Type B pancreatic cell (in vitro differentiated cells): ENCODE measurements at regions not wholly inside any gene's neighbourhood (a gene's known extent, or its start where the extent isn't known, plus 50 kb on each side); places are given as distances from the start of the nearest gene placed in this dataset.
A peak's percentile ranks its signal among the peaks of the same experiment; 100 is the strongest.

ENCODE experiments used
- DNase-seq: peaks from one replicate; pipeline ENCODE4 v3.0.0; 2021; ENCODE audit warnings: mixed read lengths; ENCODE audit not compliant: unreplicated experiment; ENCODE audit errors: extremely low spot score
- H3K27ac Mint-ChIP-seq: 2 replicates; pipeline ENCODE4 v1.8.0; 2021; ENCODE audit warnings: mild to moderate bottlenecking, mixed read lengths
- H3K27me3 Mint-ChIP-seq: 2 replicates; pipeline ENCODE4 v1.8.0; 2021; ENCODE audit warnings: mixed read lengths
- H3K36me3 Mint-ChIP-seq: 2 replicates; pipeline ENCODE4 v1.8.0; 2021; ENCODE audit warnings: mixed read lengths
- H3K4me1 Mint-ChIP-seq: one replicate; pipeline ENCODE4 v1.8.0; 2021; ENCODE audit warnings: mixed read lengths; ENCODE audit not compliant: unreplicated experiment
- H3K4me3 Mint-ChIP-seq: 2 replicates; pipeline ENCODE4 v1.8.0; 2021; ENCODE audit warnings: mild to moderate bottlenecking, mixed read lengths
- H3K9me3 Mint-ChIP-seq: 2 replicates; pipeline ENCODE4 v1.8.0; 2021; ENCODE audit warnings: mixed read lengths
- TF ChIP-seq, protein P1 (sequence below): fragments of 200-600 bp; sonication (generic); conservative IDR thresholded peaks from 2 replicates; pipeline ENCODE4 v1.5.0; 2021; ENCODE audit warnings: antibody characterized with exemption, mild to moderate bottlenecking

DNA sequence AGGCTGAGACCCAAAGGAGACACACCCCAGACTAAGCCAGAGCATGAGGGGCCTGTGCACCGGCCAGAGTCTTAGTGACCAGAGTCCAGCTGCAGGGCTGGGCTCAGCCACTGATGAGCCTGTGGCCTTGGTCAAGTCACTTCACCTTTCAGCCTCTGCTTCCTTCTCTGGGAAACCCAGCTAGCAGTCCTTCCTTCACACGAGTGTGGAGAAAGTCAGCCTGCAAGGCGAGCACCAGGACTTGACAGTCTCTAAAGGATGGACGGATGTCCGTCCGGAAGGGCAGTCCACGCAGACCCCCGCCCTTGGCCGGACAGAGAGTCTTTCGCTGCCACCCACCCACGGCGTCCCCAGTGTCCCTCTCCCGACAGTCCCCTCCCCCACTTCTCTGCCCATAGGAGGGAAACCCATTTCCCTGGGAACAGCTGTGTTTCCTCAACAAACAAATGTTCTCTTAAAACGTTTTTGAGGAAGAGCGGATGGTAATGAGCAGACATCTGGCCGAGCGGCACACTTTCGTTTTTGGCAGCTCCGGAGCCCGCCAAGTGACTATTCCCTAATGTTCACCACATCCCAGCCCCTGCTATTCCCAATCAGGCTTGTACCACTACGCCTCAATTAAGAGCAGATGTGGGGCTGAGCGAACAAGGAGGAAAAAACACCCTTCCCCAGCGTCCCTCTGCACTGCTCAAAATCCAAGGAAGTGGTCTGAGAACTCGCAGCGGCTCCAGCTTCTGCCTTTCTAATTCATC lies 129.1 kb upstream of the SMAD3 start:
- DNase-seq, result no peak
- H3K4me3 Mint-ChIP-seq, result peak overlapping the region; percentile 68
- peak overlapping the region; percentile 20 for H3K27ac Mint-ChIP-seq
- H3K27me3 Mint-ChIP-seq, result peaks cover 4% of the 10 kb centered on the region
- no peaks in the 10 kb centered on the region for H3K36me3 Mint-ChIP-seq
- peaks cover 6% of the 10 kb centered on the region for H3K9me3 Mint-ChIP-seq
- peaks cover 25% of the 10 kb centered on the region for H3K4me1 Mint-ChIP-seq
- TF ChIP-seq, protein P1, sequence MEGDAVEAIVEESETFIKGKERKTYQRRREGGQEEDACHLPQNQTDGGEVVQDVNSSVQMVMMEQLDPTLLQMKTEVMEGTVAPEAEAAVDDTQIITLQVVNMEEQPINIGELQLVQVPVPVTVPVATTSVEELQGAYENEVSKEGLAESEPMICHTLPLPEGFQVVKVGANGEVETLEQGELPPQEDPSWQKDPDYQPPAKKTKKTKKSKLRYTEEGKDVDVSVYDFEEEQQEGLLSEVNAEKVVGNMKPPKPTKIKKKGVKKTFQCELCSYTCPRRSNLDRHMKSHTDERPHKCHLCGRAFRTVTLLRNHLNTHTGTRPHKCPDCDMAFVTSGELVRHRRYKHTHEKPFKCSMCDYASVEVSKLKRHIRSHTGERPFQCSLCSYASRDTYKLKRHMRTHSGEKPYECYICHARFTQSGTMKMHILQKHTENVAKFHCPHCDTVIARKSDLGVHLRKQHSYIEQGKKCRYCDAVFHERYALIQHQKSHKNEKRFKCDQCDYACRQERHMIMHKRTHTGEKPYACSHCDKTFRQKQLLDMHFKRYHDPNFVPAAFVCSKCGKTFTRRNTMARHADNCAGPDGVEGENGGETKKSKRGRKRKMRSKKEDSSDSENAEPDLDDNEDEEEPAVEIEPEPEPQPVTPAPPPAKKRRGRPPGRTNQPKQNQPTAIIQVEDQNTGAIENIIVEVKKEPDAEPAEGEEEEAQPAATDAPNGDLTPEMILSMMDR, result no peak

DNA sequence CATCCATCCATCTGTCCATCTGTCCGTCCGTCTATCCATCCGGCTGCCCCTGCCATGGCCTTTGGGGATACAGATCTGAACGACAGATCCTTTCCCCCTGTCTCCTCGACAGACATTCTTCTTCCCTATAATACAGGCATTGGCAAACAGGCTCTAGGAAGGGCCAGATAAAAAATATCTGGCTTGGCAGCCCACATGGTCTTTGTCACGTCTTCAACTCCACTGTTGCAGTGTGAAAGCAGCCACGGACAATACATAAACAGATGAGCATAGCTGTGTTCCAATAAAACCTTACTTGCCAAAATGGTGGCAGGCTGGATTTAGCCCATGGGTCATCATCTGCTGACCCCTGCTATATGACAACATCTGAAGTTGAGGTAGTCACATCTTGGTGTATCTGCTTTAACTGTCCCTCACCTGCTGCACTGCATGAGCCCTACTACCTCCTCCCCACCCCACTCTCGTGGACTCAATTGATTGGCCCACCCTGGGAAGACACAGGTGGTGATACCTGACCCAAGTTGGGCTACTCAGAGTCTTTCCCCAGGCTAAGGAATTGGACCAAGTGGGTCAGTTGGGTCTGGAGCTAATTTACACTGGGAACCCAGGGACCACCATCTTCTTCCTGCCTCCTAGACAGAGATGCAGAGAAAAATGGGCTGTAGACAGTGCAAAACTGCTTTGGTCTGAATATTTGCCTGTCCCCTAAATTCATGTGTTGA lies 128.4 kb upstream of the SMAD3 start:
- TF ChIP-seq, protein P1, result no peak
- peak overlapping the region; percentile 20 for H3K27ac Mint-ChIP-seq

DNA sequence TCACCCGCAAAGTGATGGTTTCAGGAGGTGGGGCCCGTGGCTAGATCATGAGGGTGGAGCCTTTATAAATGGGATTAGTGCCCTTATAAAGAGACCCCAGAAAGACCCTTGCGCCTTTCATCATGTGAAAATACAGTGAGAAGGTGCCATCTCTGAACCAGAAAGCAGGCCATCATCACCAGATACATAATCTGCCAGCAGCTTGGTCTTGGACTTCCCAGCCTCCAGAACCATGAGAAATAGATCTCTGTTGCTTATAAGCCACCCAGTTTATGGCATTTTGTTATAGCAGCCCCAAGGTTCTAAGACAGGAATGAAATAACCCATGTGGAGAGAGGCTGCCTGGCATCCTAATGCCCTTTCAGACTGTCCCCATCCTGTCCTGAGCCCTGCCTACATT lies 127.8 kb upstream of the SMAD3 start:
- H3K4me1 Mint-ChIP-seq, result peaks cover 15% of the 10 kb centered on the region
- no peak for DNase-seq
- TF ChIP-seq, protein P1, result no peak
- H3K36me3 Mint-ChIP-seq, result no peaks in the 10 kb centered on the region
- no peak overlapping the region for H3K4me3 Mint-ChIP-seq
- no peak overlapping the region for H3K27ac Mint-ChIP-seq
- H3K9me3 Mint-ChIP-seq, result peaks cover under 1% of the 10 kb centered on the region
- peaks cover 7% of the 10 kb centered on the region for H3K27me3 Mint-ChIP-seq

More for the DNA sequence above, 128.4 kb upstream of the SMAD3 start:
- H3K9me3 Mint-ChIP-seq, result peaks cover 6% of the 10 kb centered on the region
- DNase-seq, result no peak
- H3K27me3 Mint-ChIP-seq, result peaks cover 7% of the 10 kb centered on the region
- no peaks in the 10 kb centered on the region for H3K36me3 Mint-ChIP-seq
- H3K4me1 Mint-ChIP-seq, result peaks cover 21% of the 10 kb centered on the region
- no peak overlapping the region for H3K4me3 Mint-ChIP-seq

DNA sequence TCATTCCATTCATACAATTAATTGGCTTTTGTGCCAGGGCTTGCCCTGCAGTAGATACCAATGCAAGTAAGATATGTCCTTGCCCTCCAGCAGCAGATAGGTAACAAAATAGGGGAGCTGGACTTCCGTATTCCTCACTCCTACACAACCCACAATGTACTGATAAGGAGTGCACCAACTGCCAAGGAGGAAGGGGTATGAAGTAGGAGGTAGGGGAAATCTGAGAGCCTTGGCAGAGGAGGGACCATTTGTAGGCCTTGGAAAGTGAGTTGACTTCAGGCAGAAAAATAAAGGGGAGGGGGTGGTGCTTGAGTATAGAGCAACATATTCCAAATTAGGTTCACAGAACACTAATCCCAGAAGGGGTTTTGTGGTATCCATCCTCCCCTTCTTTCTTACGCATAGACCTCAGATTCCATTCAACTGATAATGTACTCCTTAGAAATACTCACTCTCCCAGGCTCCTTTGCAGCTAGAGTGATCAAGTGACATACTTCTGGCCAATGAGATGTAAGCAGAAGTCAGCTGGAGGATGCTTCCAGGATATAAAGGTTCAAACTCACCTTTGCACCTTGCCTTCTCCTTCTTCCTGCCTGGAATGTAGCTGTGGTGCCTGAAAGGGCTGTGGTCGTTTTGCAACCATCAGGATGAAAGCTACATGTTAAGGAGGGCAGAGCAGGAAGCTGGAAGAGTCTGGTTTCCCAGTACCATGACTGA lies 127.1 kb upstream of the SMAD3 start:
- Mint-ChIP-seq H3K27ac (no peak overlapping the region), H3K27me3 (peaks cover 7% of the 10 kb centered on the region), H3K4me3 (no peak overlapping the region), H3K36me3 (no peaks in the 10 kb centered on the region), H3K9me3 (no peaks in the 10 kb centered on the region), H3K4me1 (peaks cover 8% of the 10 kb centered on the region)
- no peak for DNase-seq
- TF ChIP-seq, protein P1, result no peak

DNA sequence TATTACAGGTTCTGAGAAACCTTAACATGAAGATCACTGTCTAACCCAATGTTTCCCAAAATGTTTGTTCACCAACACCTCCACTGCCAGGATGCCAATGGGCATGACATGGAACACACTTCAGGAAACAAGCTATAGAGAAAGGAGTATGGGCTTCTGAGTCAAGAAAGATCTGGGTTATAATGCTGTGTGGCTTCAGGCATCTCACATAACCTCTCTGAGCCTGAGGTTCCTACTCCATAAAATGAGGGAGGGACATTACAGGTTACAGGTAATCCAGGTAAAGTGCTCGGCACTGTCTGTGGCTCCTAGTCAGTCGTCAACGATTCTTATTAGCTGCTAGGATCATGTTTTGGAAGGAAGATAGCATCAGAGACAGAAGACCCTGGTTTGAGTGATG lies 126.4 kb upstream of the SMAD3 start:
- Mint-ChIP-seq H3K27ac (no peak overlapping the region), H3K36me3 (no peaks in the 10 kb centered on the region), H3K9me3 (no peaks in the 10 kb centered on the region)

More for the DNA sequence above, 126.4 kb upstream of the SMAD3 start:
- no peak overlapping the region for H3K4me3 Mint-ChIP-seq
- H3K27me3 Mint-ChIP-seq, result peaks cover 7% of the 10 kb centered on the region
- H3K4me1 Mint-ChIP-seq, result peaks cover 7% of the 10 kb centered on the region
- TF ChIP-seq, protein P1, result no peak
- DNase-seq, result no peak
